ENCODE measurements at regions not wholly inside any gene's neighbourhood (a gene's known extent, or its start where the extent isn't known, plus 50 kb on each side); places are given as distances from the start of the nearest gene placed in this dataset.

DNA sequence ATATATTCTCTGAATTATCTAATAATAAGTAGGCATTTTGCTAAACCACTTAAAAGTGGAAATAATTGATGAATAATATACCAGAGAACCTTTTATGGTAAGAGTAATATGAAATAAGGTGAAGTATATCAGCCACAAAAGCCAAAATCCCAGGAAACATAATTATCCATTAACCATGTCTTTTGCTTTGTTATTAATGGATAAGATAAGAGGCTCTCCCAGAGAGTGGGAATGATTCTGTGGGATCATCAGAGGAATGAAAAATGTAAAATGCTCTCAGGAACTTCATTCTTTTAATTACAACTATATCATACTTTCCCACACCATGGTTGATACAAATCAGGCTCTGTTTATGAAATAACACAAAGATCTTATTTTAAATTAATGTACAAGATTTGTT, 391.7 kb upstream of the FZD8 start:
- intact Hi-C loops (cut with DNase I), result no loop called here
- H3K27ac ChIP-seq, result no peak overlapping the region
- H3K36me3 ChIP-seq, result no peaks in the 10 kb centered on the region
- H3K4me1 ChIP-seq, result no peaks in the 10 kb centered on the region
- no peak overlapping the region for H3K4me3 ChIP-seq
- H3K27me3 ChIP-seq, result no peaks in the 10 kb centered on the region
- no peaks in the 10 kb centered on the region for H3K9me3 ChIP-seq
- no peak for ATAC-seq
- no peak for TF ChIP-seq POLR2A (IDR thresholded peaks at IDR 0.05)
- TF ChIP-seq, protein P1, sequence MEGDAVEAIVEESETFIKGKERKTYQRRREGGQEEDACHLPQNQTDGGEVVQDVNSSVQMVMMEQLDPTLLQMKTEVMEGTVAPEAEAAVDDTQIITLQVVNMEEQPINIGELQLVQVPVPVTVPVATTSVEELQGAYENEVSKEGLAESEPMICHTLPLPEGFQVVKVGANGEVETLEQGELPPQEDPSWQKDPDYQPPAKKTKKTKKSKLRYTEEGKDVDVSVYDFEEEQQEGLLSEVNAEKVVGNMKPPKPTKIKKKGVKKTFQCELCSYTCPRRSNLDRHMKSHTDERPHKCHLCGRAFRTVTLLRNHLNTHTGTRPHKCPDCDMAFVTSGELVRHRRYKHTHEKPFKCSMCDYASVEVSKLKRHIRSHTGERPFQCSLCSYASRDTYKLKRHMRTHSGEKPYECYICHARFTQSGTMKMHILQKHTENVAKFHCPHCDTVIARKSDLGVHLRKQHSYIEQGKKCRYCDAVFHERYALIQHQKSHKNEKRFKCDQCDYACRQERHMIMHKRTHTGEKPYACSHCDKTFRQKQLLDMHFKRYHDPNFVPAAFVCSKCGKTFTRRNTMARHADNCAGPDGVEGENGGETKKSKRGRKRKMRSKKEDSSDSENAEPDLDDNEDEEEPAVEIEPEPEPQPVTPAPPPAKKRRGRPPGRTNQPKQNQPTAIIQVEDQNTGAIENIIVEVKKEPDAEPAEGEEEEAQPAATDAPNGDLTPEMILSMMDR (IDR thresholded peaks at IDR 0.05), result no peak
- no peak for DNase-seq

DNA sequence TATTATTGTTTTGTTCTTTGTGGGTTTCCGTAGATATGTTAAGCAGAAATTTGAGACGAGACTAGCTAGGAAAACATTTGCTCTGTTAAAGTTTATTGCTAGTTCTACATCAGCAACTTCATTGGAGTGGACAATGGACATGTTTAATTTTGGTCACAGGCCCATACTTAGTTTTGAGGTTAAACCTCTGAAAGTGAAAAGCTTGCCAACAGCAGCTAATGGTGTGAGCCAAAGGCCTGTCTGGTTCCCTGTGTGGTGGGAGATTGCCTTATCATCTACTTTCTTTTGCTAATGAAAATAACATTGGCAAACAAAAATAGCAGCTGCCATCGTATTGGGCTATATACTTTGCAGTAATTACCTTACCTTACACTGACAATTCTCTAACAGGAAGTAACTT, 388.4 kb upstream of the FZD8 start:
- H3K4me3 ChIP-seq, result no peak overlapping the region
- no peak for ATAC-seq
- no peak overlapping the region for H3K27ac ChIP-seq
- no peak for DNase-seq
- WGBS (ENCODE audit: insufficient coverage, low coverage, low lambda C conversion rate, missing lambda C conversion rate), result 64% methylated on average over 3 of the region's 3 CpGs
- intact Hi-C loops (cut with DNase I), result no loop called here
- TF ChIP-seq POLR2A (IDR thresholded peaks at IDR 0.05), result no peak
- TF ChIP-seq, protein P1 (IDR thresholded peaks at IDR 0.05), result no peak
- no peaks in the 10 kb centered on the region for H3K36me3 ChIP-seq
- no peaks in the 10 kb centered on the region for H3K9me3 ChIP-seq
- no peaks in the 10 kb centered on the region for H3K27me3 ChIP-seq
- H3K4me1 ChIP-seq, result no peaks in the 10 kb centered on the region

DNA sequence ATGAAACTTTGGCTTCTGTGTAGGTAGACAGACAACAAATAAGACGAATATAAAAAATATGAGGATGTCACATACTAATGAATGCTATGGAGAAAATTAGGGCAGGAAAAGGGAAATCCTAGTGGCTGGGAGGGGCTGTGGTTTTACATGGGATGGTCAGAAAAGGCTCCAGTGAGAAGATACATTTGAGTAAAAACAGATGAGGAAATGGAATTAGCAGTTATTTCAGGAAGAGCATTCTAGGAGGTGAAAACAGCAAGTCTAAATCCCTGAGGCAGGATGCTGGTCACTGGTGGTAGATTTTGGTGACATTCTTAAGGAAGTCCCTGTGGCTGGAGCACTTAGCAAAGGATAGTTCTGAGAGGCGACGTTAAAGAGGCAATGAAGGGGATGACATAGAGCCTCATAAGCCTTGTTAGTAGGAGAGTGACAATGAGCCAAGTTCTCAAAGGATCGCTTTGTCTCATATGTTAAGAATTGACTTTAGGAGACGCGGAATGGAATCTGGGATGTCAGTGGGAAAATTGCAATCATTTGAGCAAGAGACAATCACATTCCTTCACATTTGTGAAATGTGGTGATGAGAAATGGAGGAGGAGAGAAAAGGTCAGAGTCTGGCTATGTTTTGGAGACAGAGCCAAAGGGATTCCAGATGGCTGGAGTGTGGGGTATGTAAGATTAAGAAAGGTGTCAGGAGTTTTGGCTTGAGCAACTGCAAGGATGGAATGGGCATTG, 384.7 kb upstream of the FZD8 start:
- intact Hi-C loops (cut with DNase I), result no loop called here
- Histone ChIP-seq H3K4me3 (no peak overlapping the region), H3K27ac (no peak overlapping the region), H3K4me1 (no peaks in the 10 kb centered on the region), H3K36me3 (no peaks in the 10 kb centered on the region), H3K27me3 (no peaks in the 10 kb centered on the region), H3K9me3 (no peaks in the 10 kb centered on the region)
- no peak for TF ChIP-seq POLR2A (IDR thresholded peaks at IDR 0.05)
- TF ChIP-seq, protein P1 (IDR thresholded peaks at IDR 0.05), result no peak
- ATAC-seq (no peak), DNase-seq (no peak)
- 76% methylated on average over 6 of the region's 6 CpGs for WGBS (ENCODE audit: insufficient coverage, low coverage, low lambda C conversion rate, missing lambda C conversion rate)

DNA sequence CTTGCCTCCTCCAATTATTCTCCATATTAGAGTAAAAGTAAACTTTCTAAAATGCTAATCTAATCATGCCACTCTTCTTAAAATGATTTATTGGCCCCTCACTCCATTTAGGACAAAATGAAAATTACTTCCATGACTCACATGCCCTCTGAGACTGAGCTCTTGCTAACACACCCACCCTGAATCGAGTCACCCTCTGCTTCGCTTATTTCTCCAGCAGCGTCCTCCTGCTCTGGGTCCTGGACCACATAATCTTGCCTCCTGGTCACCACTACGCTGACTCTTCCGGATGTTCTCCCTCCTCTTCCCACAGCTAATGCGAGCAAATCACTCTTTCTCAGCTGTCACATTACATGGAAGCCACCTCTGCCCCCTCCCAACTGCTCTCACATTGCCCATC, 384.0 kb upstream of the FZD8 start:
- Histone ChIP-seq H3K27me3 (no peaks in the 10 kb centered on the region), H3K36me3 (no peaks in the 10 kb centered on the region), H3K4me1 (no peaks in the 10 kb centered on the region), H3K9me3 (no peaks in the 10 kb centered on the region), H3K27ac (no peak overlapping the region), H3K4me3 (no peak overlapping the region)
- DNase-seq (no peak), ATAC-seq (no peak)
- WGBS (ENCODE audit: insufficient coverage, low coverage, low lambda C conversion rate, missing lambda C conversion rate), result 84% methylated on average over 6 of the region's 6 CpGs
- intact Hi-C loops (cut with DNase I), result no loop called here
- TF ChIP-seq, protein P1 (IDR thresholded peaks at IDR 0.05), result no peak
- TF ChIP-seq POLR2A (IDR thresholded peaks at IDR 0.05), result no peak

DNA sequence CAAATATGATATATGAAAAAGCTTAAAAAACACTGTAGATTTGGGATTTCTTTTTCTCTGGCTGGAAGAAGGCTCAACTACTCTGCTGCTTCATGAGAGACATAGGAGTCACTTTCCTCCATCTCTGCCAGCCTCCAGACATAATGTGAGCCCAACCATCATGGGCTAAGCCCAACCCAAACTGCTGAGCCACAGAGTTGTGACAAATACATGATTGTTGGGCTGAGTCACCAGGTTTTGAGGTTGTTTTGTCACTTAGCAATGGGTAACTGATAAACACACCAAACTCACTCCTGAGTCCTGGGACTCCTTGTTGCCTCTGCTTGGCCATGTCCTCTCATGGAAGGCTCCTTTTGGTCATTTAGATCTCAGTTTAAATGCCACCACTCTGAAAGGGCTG, 381.8 kb upstream of the FZD8 start:
- no peak for ATAC-seq
- DNase-seq, result no peak
- TF ChIP-seq, protein P1 (IDR thresholded peaks at IDR 0.05), result no peak
- no peak for TF ChIP-seq POLR2A (IDR thresholded peaks at IDR 0.05)

More for the DNA sequence above, 381.8 kb upstream of the FZD8 start:
- Histone ChIP-seq H3K27ac (no peak overlapping the region), H3K27me3 (no peaks in the 10 kb centered on the region), H3K36me3 (no peaks in the 10 kb centered on the region), H3K4me3 (no peak overlapping the region), H3K4me1 (no peaks in the 10 kb centered on the region), H3K9me3 (no peaks in the 10 kb centered on the region)
- intact Hi-C loops (cut with DNase I), result no loop called here

All from right lobe of liver (tissue), 6 donors.